ENCODE measurements at regions not wholly inside any gene's neighbourhood (a gene's known extent, or its start where the extent isn't known, plus 50 kb on each side); places are given as distances from the start of the nearest gene placed in this dataset.
"Not testable (repeated sequence)": the region's sequence is repeated elsewhere in the genome, so short reads cannot be mapped to it uniquely, and the experiment has no call there.

DNA sequence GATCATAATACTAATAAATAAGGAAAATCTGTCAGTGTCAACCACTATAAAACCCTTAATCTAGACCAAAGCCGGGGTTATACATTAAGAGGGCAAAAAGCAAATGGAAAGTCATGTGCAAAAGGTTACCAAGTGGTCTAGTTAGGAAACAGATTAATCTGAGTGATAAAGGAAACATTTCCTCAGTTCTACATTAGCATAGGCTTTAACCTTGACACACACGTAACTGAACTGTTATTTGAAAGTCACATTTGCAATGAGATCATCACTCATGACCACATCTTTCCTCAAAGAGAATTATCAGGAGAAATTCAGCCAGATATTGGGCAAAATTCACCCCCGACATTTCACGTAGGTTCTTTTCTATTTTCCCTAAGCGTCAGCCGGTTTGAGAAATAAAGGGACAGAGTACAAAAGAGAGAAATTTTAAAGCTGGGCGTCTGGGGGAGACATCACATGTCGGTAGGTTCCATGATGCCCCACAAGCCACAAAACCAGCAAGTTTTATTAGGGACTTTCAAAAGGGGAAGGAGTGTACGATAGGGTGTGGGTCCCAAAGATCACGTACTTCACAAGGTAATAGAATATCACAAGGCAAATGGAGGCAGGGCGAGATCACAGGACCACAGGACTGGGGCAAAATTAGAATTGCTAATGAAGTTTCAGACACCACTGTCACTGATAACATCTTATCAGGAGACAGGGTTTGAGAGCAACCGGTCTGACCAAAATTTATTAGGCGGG lies 76.8 kb upstream of the DST start:
- H3K9me2 ChIP-seq (ENCODE audit: insufficient read depth, low read length); BruUV-seq (replicated peaks); H3K36me3 ChIP-seq (ENCODE audit: insufficient read depth, low read length); H3K4me1 ChIP-seq (ENCODE audit: insufficient read depth, low read length, poor library complexity, severe bottlenecking); H3K4me2 ChIP-seq (ENCODE audit: low read length); H3K9me3 ChIP-seq (ENCODE audit: low read length); intact Hi-C loops (cut with micrococcal nuclease; ENCODE audit: unreplicated experiment); H3K4me3 ChIP-seq (ENCODE audit: low read depth, low read length, poor library complexity, severe bottlenecking); H2AFZ ChIP-seq (ENCODE audit: low read length); CTCF ChIA-PET (ENCODE audit: unreplicated experiment); H4K20me1 ChIP-seq (ENCODE audit: insufficient read depth, low read length); H3K27ac ChIP-seq (ENCODE audit: low read depth, low read length, poor library complexity, severe bottlenecking); DNase-seq (ENCODE audit: low spot score); H3K79me2 ChIP-seq (ENCODE audit: insufficient read depth, low read depth, low read length): not testable (repeated sequence)
- POLR2A ChIA-PET, result interaction anchor here (0.6 kb wide), 1 partner anchor 14 kb away, joined by 4 read pairs; no protein-coding TSS in a partner anchor

DNA sequence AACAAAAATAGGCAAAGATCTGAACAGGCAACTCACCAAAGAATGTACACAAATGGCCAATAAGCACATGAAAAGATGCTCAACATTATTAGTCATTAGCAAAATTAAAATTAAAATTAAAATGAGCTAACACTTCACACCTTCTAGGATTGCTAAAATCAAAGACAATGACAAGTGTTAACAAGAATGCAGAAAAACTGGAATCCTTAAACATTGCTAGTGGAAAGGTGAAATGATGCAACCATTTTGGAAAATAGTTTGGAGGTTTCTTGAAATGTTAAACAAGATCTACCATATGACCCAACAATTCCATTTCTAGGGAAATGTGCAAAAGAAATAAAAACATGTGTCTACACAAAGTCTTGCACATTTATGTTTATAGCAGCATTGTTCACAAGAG lies 75.5 kb upstream of the DST start:
- ChIA-PET POLR2A (no interaction called here), CTCF (ENCODE audit: unreplicated experiment) (no interaction called here)
- TF ChIP-seq, protein P1, sequence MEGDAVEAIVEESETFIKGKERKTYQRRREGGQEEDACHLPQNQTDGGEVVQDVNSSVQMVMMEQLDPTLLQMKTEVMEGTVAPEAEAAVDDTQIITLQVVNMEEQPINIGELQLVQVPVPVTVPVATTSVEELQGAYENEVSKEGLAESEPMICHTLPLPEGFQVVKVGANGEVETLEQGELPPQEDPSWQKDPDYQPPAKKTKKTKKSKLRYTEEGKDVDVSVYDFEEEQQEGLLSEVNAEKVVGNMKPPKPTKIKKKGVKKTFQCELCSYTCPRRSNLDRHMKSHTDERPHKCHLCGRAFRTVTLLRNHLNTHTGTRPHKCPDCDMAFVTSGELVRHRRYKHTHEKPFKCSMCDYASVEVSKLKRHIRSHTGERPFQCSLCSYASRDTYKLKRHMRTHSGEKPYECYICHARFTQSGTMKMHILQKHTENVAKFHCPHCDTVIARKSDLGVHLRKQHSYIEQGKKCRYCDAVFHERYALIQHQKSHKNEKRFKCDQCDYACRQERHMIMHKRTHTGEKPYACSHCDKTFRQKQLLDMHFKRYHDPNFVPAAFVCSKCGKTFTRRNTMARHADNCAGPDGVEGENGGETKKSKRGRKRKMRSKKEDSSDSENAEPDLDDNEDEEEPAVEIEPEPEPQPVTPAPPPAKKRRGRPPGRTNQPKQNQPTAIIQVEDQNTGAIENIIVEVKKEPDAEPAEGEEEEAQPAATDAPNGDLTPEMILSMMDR (conservative IDR thresholded peaks at IDR 0.05; ENCODE audit: low read length), result no peak
- no peak for TF ChIP-seq EZH2phosphoT487 (IDR thresholded peaks at IDR 0.05; ENCODE audit: borderline replicate concordance, low read depth, low read length)
- BruUV-seq (replicated peaks), result no TSS peak
- Histone ChIP-seq H4K20me1 (ENCODE audit: insufficient read depth, low read length) (no peaks in the 10 kb centered on the region), H3K36me3 (ENCODE audit: insufficient read depth, low read length) (no peaks in the 10 kb centered on the region), H3K4me2 (ENCODE audit: low read length) (no peak overlapping the region), H3K4me1 (ENCODE audit: insufficient read depth, low read length, poor library complexity, severe bottlenecking) (no peaks in the 10 kb centered on the region), H3K9me3 (ENCODE audit: low read length) (no peaks in the 10 kb centered on the region), H3K27ac (ENCODE audit: low read depth, low read length, poor library complexity, severe bottlenecking) (no peak overlapping the region), H3K9me2 (ENCODE audit: insufficient read depth, low read length) (no peaks in the 10 kb centered on the region), H3K79me2 (ENCODE audit: insufficient read depth, low read depth, low read length) (no peaks in the 10 kb centered on the region), H3K4me3 (ENCODE audit: low read depth, low read length, poor library complexity, severe bottlenecking) (no peak overlapping the region), H2AFZ (ENCODE audit: low read length) (no peak overlapping the region)
- intact Hi-C loops (cut with micrococcal nuclease; ENCODE audit: unreplicated experiment), result no loop called here
- no peak for DNase-seq (ENCODE audit: low spot score)

DNA sequence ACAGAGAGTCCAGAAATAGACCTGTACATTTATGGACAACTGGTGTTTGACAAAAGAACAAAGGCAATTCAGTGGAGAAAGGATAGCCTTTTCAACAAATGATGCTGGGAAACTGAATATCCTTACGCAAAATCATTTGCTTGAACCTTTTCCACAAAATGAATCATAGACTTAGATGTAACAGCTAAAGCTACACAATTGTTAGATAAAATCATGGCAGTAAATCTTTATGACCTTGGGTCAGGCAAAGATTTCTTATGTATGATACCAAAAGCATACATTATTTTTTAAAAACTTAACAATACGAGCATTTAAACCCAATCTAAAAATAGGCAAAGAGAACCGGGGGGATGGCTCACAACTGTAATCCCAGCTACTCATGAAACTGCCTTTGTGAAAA lies 73.5 kb upstream of the DST start:
- no peak overlapping the region for H3K4me3 ChIP-seq (ENCODE audit: low read depth, low read length, poor library complexity, severe bottlenecking)
- BruUV-seq (replicated peaks), result no TSS peak
- no peaks in the 10 kb centered on the region for H3K36me3 ChIP-seq (ENCODE audit: insufficient read depth, low read length)
- DNase-seq (ENCODE audit: low spot score), result no peak
- no peaks in the 10 kb centered on the region for H3K79me2 ChIP-seq (ENCODE audit: insufficient read depth, low read depth, low read length)
- no peaks in the 10 kb centered on the region for H3K4me1 ChIP-seq (ENCODE audit: insufficient read depth, low read length, poor library complexity, severe bottlenecking)
- ChIA-PET CTCF (ENCODE audit: unreplicated experiment) (no interaction called here), POLR2A (no interaction called here)
- intact Hi-C loops (cut with micrococcal nuclease; ENCODE audit: unreplicated experiment), result no loop called here
- TF ChIP-seq, protein P1 (conservative IDR thresholded peaks at IDR 0.05; ENCODE audit: low read length), result no peak
- no peak for TF ChIP-seq EZH2phosphoT487 (IDR thresholded peaks at IDR 0.05; ENCODE audit: borderline replicate concordance, low read depth, low read length)
- H3K4me2 ChIP-seq (ENCODE audit: low read length), result no peak overlapping the region
- no peaks in the 10 kb centered on the region for H3K9me3 ChIP-seq (ENCODE audit: low read length)
- H3K9me2 ChIP-seq (ENCODE audit: insufficient read depth, low read length), result no peaks in the 10 kb centered on the region
- no peak overlapping the region for H3K27ac ChIP-seq (ENCODE audit: low read depth, low read length, poor library complexity, severe bottlenecking)
- H4K20me1 ChIP-seq (ENCODE audit: insufficient read depth, low read length), result no peaks in the 10 kb centered on the region
- H2AFZ ChIP-seq (ENCODE audit: low read length), result no peak overlapping the region

All from OCI-LY7 (cell line).